ENCODE measurements at regions not wholly inside any gene's neighbourhood (a gene's known extent, or its start where the extent isn't known, plus 50 kb on each side); places are given as distances from the start of the nearest gene placed in this dataset.

- Histone ChIP-seq H3K27ac (no peak overlapping the region), H3K4me1 (no peaks in the 10 kb centered on the region), H3K4me3 (no peak overlapping the region), H3K36me3 (no peaks in the 10 kb centered on the region), H3K27me3 (peaks cover 0 to 8% (median 0%) of the 10 kb centered on the region in 9 donors), H3K9me3 (no peaks in the 10 kb centered on the region)
- WGBS, 4 donors: 73 to 78% (median 74%) methylated on average over 4 of the region's 4 CpGs
- no peak for TF ChIP-seq POLR2A (IDR thresholded peaks at IDR 0.05)
- intact Hi-C loops (cut with DNase I): no loop called here
- DNase-seq (no peak), ATAC-seq (no peak)
Measured at GRCh38 chr20:9963029-9963428, 71.8 kb upstream of the ANKEF1 start.

GRCh38 chr20:9958693-9959092, 76.1 kb upstream of the ANKEF1 start:
- DNase-seq (no peak), ATAC-seq (no peak)
- intact Hi-C loops (cut with DNase I): no loop called here
- Histone ChIP-seq H3K4me3 (no peak overlapping the region), H3K27me3 (peaks cover 0 to 7% (median 0%) of the 10 kb centered on the region in 9 donors), H3K27ac (no peak overlapping the region), H3K36me3 (no peaks in the 10 kb centered on the region), H3K9me3 (no peaks in the 10 kb centered on the region), H3K4me1 (no peaks in the 10 kb centered on the region)
- no peak for TF ChIP-seq POLR2A (IDR thresholded peaks at IDR 0.05)
- no peak for TF ChIP-seq CTCF (IDR thresholded peaks at IDR 0.05)

- Histone ChIP-seq H3K36me3 (no peaks in the 10 kb centered on the region), H3K27ac (no peak overlapping the region), H3K4me1 (no peaks in the 10 kb centered on the region), H3K27me3 (peaks cover 0 to 4% (median 0%) of the 10 kb centered on the region in 9 donors), H3K4me3 (no peak overlapping the region), H3K9me3 (no peaks in the 10 kb centered on the region)
- WGBS, 4 donors: 74 to 80% (median 76%) methylated on average over 3 of the region's 3 CpGs
- intact Hi-C loops (cut with DNase I): no loop called here
- no peak for DNase-seq
- TF ChIP-seq CTCF (IDR thresholded peaks at IDR 0.05) (no peak), POLR2A (IDR thresholded peaks at IDR 0.05) (no peak)
- ATAC-seq: no peak
Measured at GRCh38 chr20:9955646-9956045, 79.1 kb upstream of the ANKEF1 start.

GRCh38 chr20:9949563-9949962, 85.2 kb upstream of the ANKEF1 start:
- no peak for DNase-seq
- Histone ChIP-seq H3K9me3 (no peaks in the 10 kb centered on the region), H3K36me3 (no peaks in the 10 kb centered on the region), H3K4me3 (no peak overlapping the region), H3K27me3 (peaks cover 0 to 4% (median 0%) of the 10 kb centered on the region in 9 donors), H3K4me1 (peaks cover 0 to 3% (median 0%) of the 10 kb centered on the region in 12 donors), H3K27ac (no peak overlapping the region)
- TF ChIP-seq POLR2A (IDR thresholded peaks at IDR 0.05) (no peak), CTCF (IDR thresholded peaks at IDR 0.05) (no peak)
- intact Hi-C loops (cut with DNase I): no loop called here
- ATAC-seq: no peak
- 0 to 20% (median 8%) methylated on average over 1 of the region's 1 CpG for WGBS, 4 donors

- DNase-seq: no peak
- WGBS, 4 donors: 29 to 68% (median 47%) methylated on average over 1 of the region's 1 CpG
- Histone ChIP-seq H3K4me3 (no peak overlapping the region), H3K9me3 (peaks cover 0 to 2% (median 0%) of the 10 kb centered on the region in 12 donors), H3K27ac (no peak overlapping the region), H3K4me1 (peaks cover 0 to 3% (median 0%) of the 10 kb centered on the region in 12 donors), H3K27me3 (no peaks in the 10 kb centered on the region), H3K36me3 (no peaks in the 10 kb centered on the region)
- intact Hi-C loops (cut with DNase I): no loop called here
- no peak for ATAC-seq
- TF ChIP-seq POLR2A (IDR thresholded peaks at IDR 0.05): no peak
- TF ChIP-seq CTCF (IDR thresholded peaks at IDR 0.05): no peak
Measured at GRCh38 chr20:9945408-9945807, 89.4 kb upstream of the ANKEF1 start.

All from heart left ventricle (tissue), 16 donors.